Epithelial cell of esophagus (primary cell): ENCODE measurements at regions not wholly inside any gene's neighbourhood (a gene's known extent, or its start where the extent isn't known, plus 50 kb on each side); places are given as distances from the start of the nearest gene placed in this dataset.

ENCODE experiments used
- DNase-seq: peaks from one replicate; pipeline ENCODE4 v3.0.0; 2010; ENCODE audit warnings: low read depth
- H3K4me3 ChIP-seq: 2 replicates; pipeline ENCODE4 v1.5.1; 2011; ENCODE audit warnings: mild to moderate bottlenecking, low read length, control low read depth
- CTCF ChIP-seq: IDR thresholded peaks from 2 replicates; pipeline ENCODE4 v1.5.1; 2011; ENCODE audit warnings: low read depth, mild to moderate bottlenecking, low read length, control low read depth, inconsistent platforms; ENCODE audit not compliant: insufficient read depth; ENCODE audit errors: missing control alignments

DNA sequence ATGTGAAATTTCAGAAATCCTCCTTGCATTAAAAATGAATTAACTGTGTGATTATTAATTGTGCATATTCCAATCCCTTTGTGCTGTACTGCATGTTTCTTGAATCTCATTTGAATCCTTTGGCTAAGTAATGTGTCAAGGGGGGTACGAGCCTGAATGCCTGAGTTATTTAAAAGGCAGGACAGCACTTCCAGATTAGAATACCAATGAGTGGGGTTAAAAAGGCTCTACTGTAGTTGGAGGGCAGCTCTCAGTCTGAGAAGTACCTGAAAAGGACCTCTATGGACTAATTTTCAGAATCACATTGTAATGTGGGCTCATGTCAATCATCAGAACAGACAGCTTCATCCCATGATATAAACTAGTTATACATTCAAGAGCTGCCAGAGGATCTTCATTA lies 423.0 kb downstream of the GRB14 start:
- TF ChIP-seq CTCF: no peak

DNA sequence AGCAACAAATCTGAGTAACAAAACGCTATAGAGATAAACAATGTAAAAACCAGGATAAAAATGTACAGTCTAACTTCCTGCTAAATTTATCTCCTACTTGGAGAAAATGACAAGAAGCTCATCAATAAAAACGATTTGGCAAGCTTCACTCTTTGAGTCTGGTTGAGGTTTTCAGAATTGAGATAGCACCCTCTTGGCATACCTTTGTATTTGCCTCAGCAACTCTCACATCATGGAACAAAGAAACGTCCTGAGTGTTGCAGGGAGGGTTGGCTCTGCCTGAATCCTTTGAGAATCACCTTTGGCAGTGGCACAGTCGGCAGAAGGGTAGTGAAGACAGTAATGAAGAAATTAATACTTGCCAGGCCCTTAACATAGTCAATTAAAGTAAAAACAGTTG lies 430.6 kb downstream of the GRB14 start:
- no peak for DNase-seq
- no peak for TF ChIP-seq CTCF
- no peak overlapping the region for H3K4me3 ChIP-seq

More for the DNA sequence above, 423.0 kb downstream of the GRB14 start:
- no peak overlapping the region for H3K4me3 ChIP-seq
- no peak for DNase-seq

GRCh38 chr2:164189851-164190250 lies 431.4 kb downstream of the GRB14 start:
- no peak overlapping the region for H3K4me3 ChIP-seq
- DNase-seq: no peak
- no peak for TF ChIP-seq CTCF

DNA sequence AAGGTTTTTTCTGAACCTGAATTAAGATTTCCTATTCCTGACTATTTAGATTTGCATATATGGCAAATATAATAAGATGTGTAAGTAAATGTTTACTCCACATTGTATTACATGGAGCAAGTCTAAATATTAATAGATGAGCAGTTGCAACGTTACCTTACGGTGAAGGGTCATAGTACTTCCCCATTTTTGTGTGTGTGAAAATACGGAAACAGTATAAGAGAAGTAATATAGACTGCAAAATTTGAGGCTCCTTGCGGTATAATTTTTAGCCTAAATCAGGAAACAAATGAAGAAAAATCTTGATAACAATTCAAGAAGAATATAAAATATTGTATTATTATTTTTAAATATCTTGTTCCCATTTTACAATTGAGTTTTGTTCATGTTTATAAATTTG lies 434.2 kb downstream of the GRB14 start:
- DNase-seq: no peak
- no peak overlapping the region for H3K4me3 ChIP-seq
- no peak for TF ChIP-seq CTCF

DNA sequence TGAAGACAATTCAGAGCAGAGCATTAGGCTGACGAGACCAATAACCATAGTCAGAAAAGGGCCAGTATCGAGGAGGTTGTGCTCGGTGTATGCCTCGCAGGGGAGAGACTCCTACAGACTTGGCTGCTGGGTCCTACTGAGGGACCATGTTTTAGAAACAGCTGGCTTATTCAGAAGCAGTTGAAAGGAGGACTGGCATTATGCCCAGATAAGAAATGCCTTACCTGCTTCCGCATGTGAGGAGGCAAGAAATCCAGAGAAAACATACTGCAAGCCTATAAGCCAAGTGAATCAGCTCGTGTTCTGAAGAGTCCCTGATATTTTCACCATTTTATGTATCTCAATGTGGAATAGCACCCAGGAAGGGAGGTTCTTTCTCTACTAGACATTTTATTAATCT lies 434.7 kb downstream of the GRB14 start:
- no peak for TF ChIP-seq CTCF
- peak; percentile 62 for DNase-seq
- H3K4me3 ChIP-seq: no peak overlapping the region

DNA sequence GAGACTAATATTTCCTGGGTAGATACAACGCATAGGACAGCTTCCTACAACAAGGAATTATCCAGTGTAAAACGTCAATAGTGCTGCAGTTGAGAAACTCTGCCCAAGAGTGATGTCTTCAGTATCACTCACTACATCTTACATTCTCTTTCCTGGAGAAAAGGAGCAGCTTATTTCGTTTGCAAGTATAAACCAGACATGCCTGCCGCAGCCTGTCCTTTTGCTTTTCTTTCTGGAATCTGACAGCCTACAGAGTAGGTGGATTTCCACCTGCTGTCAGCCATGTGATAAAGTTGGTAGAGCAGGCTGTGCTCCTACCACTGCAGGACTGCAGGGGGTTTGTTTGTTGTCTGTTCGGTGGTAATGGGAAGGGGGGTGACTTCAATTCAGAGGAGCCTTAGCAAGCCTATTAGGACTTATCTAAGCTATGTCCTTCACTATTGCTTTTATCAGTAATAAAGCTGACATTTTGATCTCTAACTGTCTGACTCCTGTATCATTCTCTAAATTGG lies 439.1 kb downstream of the GRB14 start:
- no peak overlapping the region for H3K4me3 ChIP-seq
- no peak for TF ChIP-seq CTCF
- DNase-seq: peak; percentile 40

- H3K4me3 ChIP-seq: no peak overlapping the region
- no peak for TF ChIP-seq CTCF
- DNase-seq: peak; percentile 36
Observed at GRCh38 chr2:164178835-164179465, 442.3 kb downstream of the GRB14 start.
